Keratinocyte (primary cell): ENCODE measurements at regions not wholly inside any gene's neighbourhood (a gene's known extent, or its start where the extent isn't known, plus 50 kb on each side); places are given as distances from the start of the nearest gene placed in this dataset.

Source experiments
- DNase-seq: peaks from one replicate; pipeline ENCODE4 v3.0.0-alpha.2; 2011; ENCODE audit warnings: low read depth, missing footprints, low spot score
- FAIRE-seq: peaks from 2 replicates; lab custom pipeline; 2011; peaks lifted over from hg19 to GRCh38; lab: Jason Lieb, UNC
- H2AFZ ChIP-seq: 2 replicates; pipeline ENCODE4 v1.6.0; 2012; ENCODE audit warnings: low read length, control low read depth, inconsistent platforms; ENCODE audit not compliant: control insufficient read depth
- H3K27ac ChIP-seq: 2 replicates; pipeline ENCODE4 v1.5.1; 2011; ENCODE audit warnings: low read length; ENCODE audit not compliant: control insufficient read depth, insufficient read depth
- H3K27me3 ChIP-seq: 3 replicates; pipeline ENCODE4 v1.6.0; 2011; ENCODE audit warnings: low read length; ENCODE audit not compliant: control insufficient read depth, insufficient read depth; ENCODE audit errors: extremely low read depth
- H3K36me3 ChIP-seq, 2 experiments: 2 replicates in 1 of 2; 3 replicates in 1 of 2; pipeline ENCODE4 v1.5.1; 2011; ENCODE audit warnings: low read length in 2 of 2, mild to moderate bottlenecking in 1 of 2; ENCODE audit not compliant: control insufficient read depth in 2 of 2, insufficient read depth in 2 of 2; ENCODE audit errors: extremely low read depth in 1 of 2
- H3K4me1 ChIP-seq: 3 replicates; pipeline ENCODE4 v1.5.1; 2011; ENCODE audit warnings: low read length; ENCODE audit not compliant: control insufficient read depth, insufficient read depth; ENCODE audit errors: extremely low read depth
- H3K4me2 ChIP-seq: 3 replicates; pipeline ENCODE4 v1.6.0; 2011; ENCODE audit warnings: low read depth, low read length; ENCODE audit not compliant: control insufficient read depth, insufficient read depth; ENCODE audit errors: extremely low read depth
- H3K4me3 ChIP-seq, 3 experiments: fragments of 200-600 bp in 1 of 3; sonication (generic) in 1 of 3; 2 replicates in 2 of 3; 3 replicates in 1 of 3; pipeline ENCODE4 v1.5.1; 2011 to 2016; ENCODE audit warnings: low read length in 3 of 3, mild to moderate bottlenecking in 3 of 3, control low read depth in 2 of 3, inconsistent platforms in 1 of 3, low read depth in 1 of 3, mixed read lengths in 1 of 3, mixed run types in 1 of 3, moderate library complexity in 1 of 3; ENCODE audit not compliant: control insufficient read depth in 2 of 3, insufficient read depth in 2 of 3; ENCODE audit errors: extremely low read depth in 1 of 3
- H3K79me2 ChIP-seq: 2 replicates; pipeline ENCODE4 v1.6.0; 2012; ENCODE audit warnings: low read length; ENCODE audit not compliant: control insufficient read depth, insufficient read depth
- H3K9ac ChIP-seq: 3 replicates; pipeline ENCODE4 v1.6.0; 2011; ENCODE audit warnings: low read length; ENCODE audit not compliant: control insufficient read depth, insufficient read depth; ENCODE audit errors: extremely low read depth
- H3K9me1 ChIP-seq: 3 replicates; pipeline ENCODE4 v1.6.0; 2011; ENCODE audit warnings: low read length; ENCODE audit not compliant: control insufficient read depth, insufficient read depth; ENCODE audit errors: extremely low read depth
- H3K9me3 ChIP-seq: 2 replicates; pipeline ENCODE4 v1.5.1; 2012; ENCODE audit warnings: low read depth, low read length; ENCODE audit not compliant: control insufficient read depth
- H4K20me1 ChIP-seq: 3 replicates; pipeline ENCODE4 v1.6.0; 2011; ENCODE audit warnings: low read length; ENCODE audit not compliant: control insufficient read depth, insufficient read depth; ENCODE audit errors: extremely low read depth
- EZH2 ChIP-seq: IDR thresholded peaks from one replicate; pipeline ENCODE4 v1.6.1; 2012; ENCODE audit warnings: inconsistent platforms, mild to moderate bottlenecking, low read length, moderate library complexity
- dilution Hi-C: fragments of 300-500 bp; cut with MboI; formaldehyde crosslinking; loops from one replicate; pipeline ENCODE4 v1.7.0; 2020; ENCODE audit warnings: low sequenced_read_pairs; ENCODE audit not compliant: extremely low pct_ligation_motif_present
- TF ChIP-seq, protein P1 (sequence below), 3 experiments: IDR thresholded peaks in 1 of 3; conservative IDR thresholded peaks in 1 of 3; optimal IDR thresholded peaks in 1 of 3; 2 replicates in 2 of 3; 3 replicates in 1 of 3; pipeline versions ENCODE3 to v1.5.1; 2011; ENCODE audit warnings: low read length in 3 of 3, mild to moderate bottlenecking in 3 of 3, moderate library complexity in 2 of 3, control low read depth in 1 of 3, inconsistent platforms in 1 of 3; ENCODE audit not compliant: insufficient read depth in 2 of 3; ENCODE audit errors: extremely low read depth in 1 of 3

DNA sequence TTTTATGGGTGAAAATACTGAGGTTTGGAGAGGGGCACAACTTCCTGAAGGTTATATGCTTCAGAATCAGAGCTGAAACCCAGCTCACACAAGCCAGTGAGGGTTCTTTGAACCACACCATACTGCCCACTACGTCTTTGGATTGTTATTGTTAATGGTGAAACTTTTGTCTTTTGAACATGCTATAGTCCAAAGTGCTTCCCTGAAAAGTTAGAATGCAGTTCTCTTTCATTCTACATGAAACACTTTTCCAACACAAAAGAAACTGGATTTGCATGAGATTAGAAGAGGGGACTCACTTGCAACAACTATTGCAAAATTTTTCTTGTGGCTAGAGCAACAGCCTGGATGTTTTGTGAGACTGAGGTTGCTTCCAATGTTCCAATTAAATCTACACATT, 473.6 kb downstream of the SOX2 start:
- Histone ChIP-seq H4K20me1 (no peaks in the 10 kb centered on the region), H3K79me2 (no peaks in the 10 kb centered on the region), H3K9me1 (no peaks in the 10 kb centered on the region), H3K27ac (no peak overlapping the region), H3K9me3 (no peaks in the 10 kb centered on the region), H3K9ac (no peak overlapping the region), H3K4me3 (no peak overlapping the region), H3K27me3 (no peaks in the 10 kb centered on the region), H3K4me1 (peaks cover 21% of the 10 kb centered on the region), H2AFZ (no peak overlapping the region), H3K4me2 (no peak overlapping the region), H3K36me3 (no peaks in the 10 kb centered on the region)
- DNase-seq (no peak), FAIRE-seq (no peak)
- dilution Hi-C loops, result no loop called here
- TF ChIP-seq EZH2, result no peak
- TF ChIP-seq, protein P1, sequence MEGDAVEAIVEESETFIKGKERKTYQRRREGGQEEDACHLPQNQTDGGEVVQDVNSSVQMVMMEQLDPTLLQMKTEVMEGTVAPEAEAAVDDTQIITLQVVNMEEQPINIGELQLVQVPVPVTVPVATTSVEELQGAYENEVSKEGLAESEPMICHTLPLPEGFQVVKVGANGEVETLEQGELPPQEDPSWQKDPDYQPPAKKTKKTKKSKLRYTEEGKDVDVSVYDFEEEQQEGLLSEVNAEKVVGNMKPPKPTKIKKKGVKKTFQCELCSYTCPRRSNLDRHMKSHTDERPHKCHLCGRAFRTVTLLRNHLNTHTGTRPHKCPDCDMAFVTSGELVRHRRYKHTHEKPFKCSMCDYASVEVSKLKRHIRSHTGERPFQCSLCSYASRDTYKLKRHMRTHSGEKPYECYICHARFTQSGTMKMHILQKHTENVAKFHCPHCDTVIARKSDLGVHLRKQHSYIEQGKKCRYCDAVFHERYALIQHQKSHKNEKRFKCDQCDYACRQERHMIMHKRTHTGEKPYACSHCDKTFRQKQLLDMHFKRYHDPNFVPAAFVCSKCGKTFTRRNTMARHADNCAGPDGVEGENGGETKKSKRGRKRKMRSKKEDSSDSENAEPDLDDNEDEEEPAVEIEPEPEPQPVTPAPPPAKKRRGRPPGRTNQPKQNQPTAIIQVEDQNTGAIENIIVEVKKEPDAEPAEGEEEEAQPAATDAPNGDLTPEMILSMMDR (optimal IDR thresholded peaks at IDR 0.05 in 1 of 3, IDR thresholded peaks at IDR 0.05 in 1 of 3, conservative IDR thresholded peaks at IDR 0.05 in 1 of 3; ENCODE audit: extremely low read depth in 1 of 3, insufficient read depth in 2 of 3, low read length in 3 of 3), result no peak

DNA sequence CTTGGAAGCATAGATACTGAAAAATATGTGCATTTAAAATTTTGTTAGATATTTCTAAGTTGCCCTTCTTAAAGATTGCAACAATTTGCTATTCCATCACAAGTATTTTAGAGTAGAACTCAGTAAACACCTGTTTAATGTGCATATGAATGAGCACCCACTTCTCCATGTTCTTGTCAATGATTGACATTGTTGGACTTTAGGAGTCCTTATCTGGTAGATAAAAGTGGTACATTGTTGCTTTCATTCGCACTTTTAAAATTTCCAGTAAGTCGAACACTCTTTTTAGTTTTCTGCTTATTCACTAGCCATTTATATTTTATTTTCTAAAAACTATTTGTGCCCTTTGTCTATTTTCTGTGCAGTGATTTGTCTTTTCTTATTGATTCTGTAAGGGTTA, 478.3 kb downstream of the SOX2 start:
- FAIRE-seq (no peak), DNase-seq (no peak)
- H3K27ac ChIP-seq, result no peak overlapping the region
- H3K9ac ChIP-seq, result no peak overlapping the region
- no peaks in the 10 kb centered on the region for H3K27me3 ChIP-seq
- H3K4me3 ChIP-seq, result no peak overlapping the region
- no peaks in the 10 kb centered on the region for H3K4me1 ChIP-seq
- TF ChIP-seq, protein P1 (optimal IDR thresholded peaks at IDR 0.05 in 1 of 3, IDR thresholded peaks at IDR 0.05 in 1 of 3, conservative IDR thresholded peaks at IDR 0.05 in 1 of 3; ENCODE audit: extremely low read depth in 1 of 3, insufficient read depth in 2 of 3, low read length in 3 of 3), result no peak
- TF ChIP-seq EZH2, result no peak
- H3K4me2 ChIP-seq, result no peak overlapping the region
- H4K20me1 ChIP-seq, result no peaks in the 10 kb centered on the region
- dilution Hi-C loops, result no loop called here
- no peak overlapping the region for H2AFZ ChIP-seq
- no peaks in the 10 kb centered on the region for H3K36me3 ChIP-seq
- H3K9me3 ChIP-seq, result no peaks in the 10 kb centered on the region
- H3K9me1 ChIP-seq, result no peaks in the 10 kb centered on the region
- no peaks in the 10 kb centered on the region for H3K79me2 ChIP-seq
